Endodermal cell (in vitro differentiated cells): ENCODE measurements at regions not wholly inside any gene's neighbourhood (a gene's known extent, or its start where the extent isn't known, plus 50 kb on each side); places are given as distances from the start of the nearest gene placed in this dataset.

ENCODE experiments used
- DNase-seq: peaks from one replicate; pipeline ENCODE4 v3.0.0-alpha.2; 2017
- H3K27ac ChIP-seq: 2 replicates; pipeline ENCODE4 v1.5.1; 2013; ENCODE audit warnings: mild to moderate bottlenecking, low read depth, low read length, moderate library complexity
- H3K27me3 ChIP-seq: 2 replicates; pipeline ENCODE4 v1.6.1; 2013; ENCODE audit warnings: mild to moderate bottlenecking, low read length, moderate library complexity; ENCODE audit not compliant: insufficient read depth, control insufficient read depth, poor library complexity, severe bottlenecking
- H3K36me3 ChIP-seq: 2 replicates; pipeline ENCODE4 v1.7.0; 2013; ENCODE audit warnings: mild to moderate bottlenecking, low read length, moderate library complexity; ENCODE audit not compliant: control insufficient read depth, insufficient read depth
- H3K4me1 ChIP-seq: one replicate; pipeline ENCODE4 v1.7.0; 2013; ENCODE audit warnings: low read length; ENCODE audit not compliant: control insufficient read depth, insufficient read depth
- H3K4me3 ChIP-seq: 2 replicates; pipeline ENCODE4 v1.5.1; 2013; ENCODE audit warnings: mild to moderate bottlenecking, low read length, moderate library complexity
- H3K9ac ChIP-seq: 2 replicates; pipeline ENCODE4 v1.6.1; 2013; ENCODE audit warnings: mild to moderate bottlenecking, low read length, moderate library complexity; ENCODE audit not compliant: poor library complexity, severe bottlenecking; ENCODE audit errors: extremely low read depth
- H3K9me3 ChIP-seq: 2 replicates; pipeline ENCODE4 v1.6.1; 2013; ENCODE audit warnings: mild to moderate bottlenecking, low read length, moderate library complexity; ENCODE audit not compliant: control insufficient read depth
- H3K27ac Mint-ChIP-seq: 2 replicates; pipeline ENCODE4 v1.8.0; 2020; ENCODE audit warnings: mixed read lengths
- H3K27me3 Mint-ChIP-seq: 2 replicates; pipeline ENCODE4 v1.8.0; 2021; ENCODE audit warnings: mild to moderate bottlenecking, mixed read lengths; ENCODE audit not compliant: insufficient read depth
- H3K36me3 Mint-ChIP-seq: 2 replicates; pipeline ENCODE4 v1.8.0; 2020; ENCODE audit warnings: low read depth, mixed read lengths
- H3K4me1 Mint-ChIP-seq: 2 replicates; pipeline ENCODE4 v1.8.0; 2020; ENCODE audit warnings: mixed read lengths
- H3K4me3 Mint-ChIP-seq: 2 replicates; pipeline ENCODE4 v1.8.0; 2020; ENCODE audit warnings: mild to moderate bottlenecking, moderate library complexity, mixed read lengths
- H3K9me3 Mint-ChIP-seq: 2 replicates; pipeline ENCODE4 v1.8.0; 2020; ENCODE audit warnings: mild to moderate bottlenecking, mixed read lengths
- WGBS, 2 experiments: methylation state at CpG; one replicate each; pipeline versions ENCODE4 v1.1.5 to v1.1.7; 2013; ENCODE audit warnings: missing lambda C conversion rate in 2 of 2, mixed read lengths in 1 of 2; ENCODE audit not compliant: insufficient coverage in 1 of 2, insufficient read length in 1 of 2; 5-methylcytosine and 5-hydroxymethylcytosine counted together
- TF ChIP-seq, protein P1 (sequence below): fragments of 200-600 bp; sonication (generic); conservative IDR thresholded peaks from 2 replicates; pipeline ENCODE4 v1.5.0; 2021; ENCODE audit warnings: antibody characterized with exemption, mild to moderate bottlenecking

GRCh38 chr13:65268009-65268408 lies 1962.1 kb downstream of the PCDH9 start:
- Histone ChIP-seq H3K36me3 (no peaks in the 10 kb centered on the region), H3K4me3 (no peak overlapping the region), H3K9ac (no peak overlapping the region), H3K4me1 (no peaks in the 10 kb centered on the region), H3K9me3 (no peaks in the 10 kb centered on the region), H3K27ac (no peak overlapping the region), H3K27me3 (no peaks in the 10 kb centered on the region)
- no peak for DNase-seq
- TF ChIP-seq, protein P1, sequence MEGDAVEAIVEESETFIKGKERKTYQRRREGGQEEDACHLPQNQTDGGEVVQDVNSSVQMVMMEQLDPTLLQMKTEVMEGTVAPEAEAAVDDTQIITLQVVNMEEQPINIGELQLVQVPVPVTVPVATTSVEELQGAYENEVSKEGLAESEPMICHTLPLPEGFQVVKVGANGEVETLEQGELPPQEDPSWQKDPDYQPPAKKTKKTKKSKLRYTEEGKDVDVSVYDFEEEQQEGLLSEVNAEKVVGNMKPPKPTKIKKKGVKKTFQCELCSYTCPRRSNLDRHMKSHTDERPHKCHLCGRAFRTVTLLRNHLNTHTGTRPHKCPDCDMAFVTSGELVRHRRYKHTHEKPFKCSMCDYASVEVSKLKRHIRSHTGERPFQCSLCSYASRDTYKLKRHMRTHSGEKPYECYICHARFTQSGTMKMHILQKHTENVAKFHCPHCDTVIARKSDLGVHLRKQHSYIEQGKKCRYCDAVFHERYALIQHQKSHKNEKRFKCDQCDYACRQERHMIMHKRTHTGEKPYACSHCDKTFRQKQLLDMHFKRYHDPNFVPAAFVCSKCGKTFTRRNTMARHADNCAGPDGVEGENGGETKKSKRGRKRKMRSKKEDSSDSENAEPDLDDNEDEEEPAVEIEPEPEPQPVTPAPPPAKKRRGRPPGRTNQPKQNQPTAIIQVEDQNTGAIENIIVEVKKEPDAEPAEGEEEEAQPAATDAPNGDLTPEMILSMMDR, result no peak
- Mint-ChIP-seq H3K27me3 (no peaks in the 10 kb centered on the region), H3K4me3 (no peak overlapping the region), H3K9me3 (peaks cover 9% of the 10 kb centered on the region), H3K27ac (no peak overlapping the region), H3K36me3 (no peaks in the 10 kb centered on the region), H3K4me1 (no peaks in the 10 kb centered on the region)

DNA sequence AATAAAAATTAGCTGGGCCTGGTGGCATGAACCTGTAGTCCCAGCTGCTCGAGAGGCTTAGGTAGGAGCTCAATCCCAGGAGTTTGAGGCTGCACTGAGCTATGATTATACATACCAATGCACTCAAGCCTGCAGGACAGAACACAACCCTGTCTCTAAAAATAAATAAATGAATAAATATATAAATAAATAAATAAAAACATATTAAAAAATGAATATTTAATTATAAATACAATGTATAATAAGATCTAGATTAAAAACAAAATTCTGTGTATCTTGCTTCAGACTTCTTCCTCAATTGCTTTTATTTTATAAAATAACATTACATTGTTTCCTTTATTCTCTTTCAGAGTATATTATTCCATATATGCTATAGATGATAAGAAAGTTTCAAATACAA lies 1964.1 kb downstream of the PCDH9 start:
- Histone ChIP-seq H3K4me3 (no peak overlapping the region), H3K9ac (no peak overlapping the region), H3K27me3 (no peaks in the 10 kb centered on the region), H3K36me3 (no peaks in the 10 kb centered on the region), H3K9me3 (no peaks in the 10 kb centered on the region), H3K4me1 (no peaks in the 10 kb centered on the region), H3K27ac (no peak overlapping the region)
- H3K4me3 Mint-ChIP-seq, result no peak overlapping the region
- H3K27ac Mint-ChIP-seq, result no peak overlapping the region
- no peak for DNase-seq
- TF ChIP-seq, protein P1, result no peak
- H3K36me3 Mint-ChIP-seq, result no peaks in the 10 kb centered on the region
- no peaks in the 10 kb centered on the region for H3K27me3 Mint-ChIP-seq
- 92 to 100% methylated on average over 1 of the region's 1 CpG for WGBS, 2 experiments
- peaks cover 6% of the 10 kb centered on the region for H3K9me3 Mint-ChIP-seq
- no peaks in the 10 kb centered on the region for H3K4me1 Mint-ChIP-seq

- Mint-ChIP-seq H3K36me3 (no peaks in the 10 kb centered on the region), H3K27me3 (no peaks in the 10 kb centered on the region), H3K4me1 (no peaks in the 10 kb centered on the region), H3K4me3 (no peak overlapping the region), H3K9me3 (peaks cover 6% of the 10 kb centered on the region), H3K27ac (no peak overlapping the region)
- H3K4me3 ChIP-seq, result no peak overlapping the region
- no peak for DNase-seq
- no peaks in the 10 kb centered on the region for H3K36me3 ChIP-seq
- TF ChIP-seq, protein P1, result no peak
- no peak overlapping the region for H3K9ac ChIP-seq
- 98% methylated on average over 2 of the region's 2 CpGs; no CpG with 5 or more reads in 1 of the 2 experiments for WGBS, 2 experiments
- H3K27ac ChIP-seq, result no peak overlapping the region
- H3K27me3 ChIP-seq, result no peaks in the 10 kb centered on the region
- H3K9me3 ChIP-seq, result no peaks in the 10 kb centered on the region
- no peaks in the 10 kb centered on the region for H3K4me1 ChIP-seq
These were observed 1966.1 kb downstream of the PCDH9 start for GRCh38 chr13:65264066-65264465.
